GM13977 (cell line): ENCODE measurements at regions not wholly inside any gene's neighbourhood (a gene's known extent, or its start where the extent isn't known, plus 50 kb on each side); places are given as distances from the start of the nearest gene placed in this dataset.

Source experiments
- DNase-seq: peaks from one replicate; pipeline ENCODE4 v3.0.0; 2012; ENCODE audit warnings: low spot score
- in situ Hi-C: fragments of 300-500 bp; cut with MboI; formaldehyde crosslinking; loops from one replicate; pipeline ENCODE4 v1.12.0; 2022; ENCODE audit warnings: low sequenced_read_pairs, low pct_unique_long_range_greater_than_20kb, mixed read lengths, inconsistent platforms; ENCODE audit not compliant: unreplicated experiment
- TF ChIP-seq, protein P1 (sequence below): IDR thresholded peaks from 2 replicates; pipeline ENCODE4 v1.5.1; 2012; ENCODE audit warnings: mild to moderate bottlenecking, control low read depth; ENCODE audit not compliant: insufficient read depth; ENCODE audit errors: extremely low read depth, missing control alignments

DNA sequence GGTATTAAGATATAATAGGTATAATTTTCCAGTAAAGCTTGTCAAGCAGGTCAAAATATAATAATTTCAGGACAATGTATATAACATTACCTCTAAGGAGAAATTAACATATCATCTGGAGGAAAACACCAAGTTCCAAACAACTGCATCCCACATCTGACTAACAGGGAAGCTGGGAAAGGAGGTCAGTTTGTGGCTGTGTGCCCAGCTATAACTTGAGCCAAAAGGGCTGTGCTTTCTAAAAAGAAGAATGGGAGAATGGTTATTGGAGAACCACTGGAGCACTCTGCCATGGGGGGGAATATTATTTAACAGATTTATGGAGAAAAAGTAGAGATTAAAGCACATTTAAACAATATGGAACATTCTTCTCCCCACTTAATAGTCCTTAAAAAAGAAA is 390.6 kb upstream of the PKDCC start:
- TF ChIP-seq, protein P1, sequence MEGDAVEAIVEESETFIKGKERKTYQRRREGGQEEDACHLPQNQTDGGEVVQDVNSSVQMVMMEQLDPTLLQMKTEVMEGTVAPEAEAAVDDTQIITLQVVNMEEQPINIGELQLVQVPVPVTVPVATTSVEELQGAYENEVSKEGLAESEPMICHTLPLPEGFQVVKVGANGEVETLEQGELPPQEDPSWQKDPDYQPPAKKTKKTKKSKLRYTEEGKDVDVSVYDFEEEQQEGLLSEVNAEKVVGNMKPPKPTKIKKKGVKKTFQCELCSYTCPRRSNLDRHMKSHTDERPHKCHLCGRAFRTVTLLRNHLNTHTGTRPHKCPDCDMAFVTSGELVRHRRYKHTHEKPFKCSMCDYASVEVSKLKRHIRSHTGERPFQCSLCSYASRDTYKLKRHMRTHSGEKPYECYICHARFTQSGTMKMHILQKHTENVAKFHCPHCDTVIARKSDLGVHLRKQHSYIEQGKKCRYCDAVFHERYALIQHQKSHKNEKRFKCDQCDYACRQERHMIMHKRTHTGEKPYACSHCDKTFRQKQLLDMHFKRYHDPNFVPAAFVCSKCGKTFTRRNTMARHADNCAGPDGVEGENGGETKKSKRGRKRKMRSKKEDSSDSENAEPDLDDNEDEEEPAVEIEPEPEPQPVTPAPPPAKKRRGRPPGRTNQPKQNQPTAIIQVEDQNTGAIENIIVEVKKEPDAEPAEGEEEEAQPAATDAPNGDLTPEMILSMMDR: no peak
- in situ Hi-C loops: no loop called here
- DNase-seq: no peak

DNA sequence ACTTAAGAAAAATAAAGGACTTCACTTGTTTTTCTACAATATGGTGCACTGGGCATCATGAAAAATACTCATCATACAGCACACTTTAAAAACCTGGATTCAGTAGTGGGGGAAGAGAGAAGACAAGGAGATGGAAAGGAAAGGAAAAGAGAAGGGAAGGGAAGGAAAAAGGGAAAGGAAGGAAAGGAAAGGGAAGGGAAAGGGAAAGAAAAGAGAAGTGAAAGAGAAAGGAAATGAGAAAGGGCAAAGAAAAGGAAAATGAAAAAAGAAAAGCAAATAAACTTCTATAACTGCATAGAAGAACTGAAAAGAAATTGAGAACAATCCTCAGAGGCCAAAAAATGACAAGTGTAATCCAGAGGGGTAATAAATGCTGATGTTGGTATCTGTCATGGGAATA is 388.1 kb upstream of the PKDCC start:
- in situ Hi-C loops: no loop called here
- no peak for DNase-seq
- TF ChIP-seq, protein P1: no peak

GRCh38 chr2:41662461-41662860 is 385.4 kb upstream of the PKDCC start:
- in situ Hi-C loops: no loop called here
- no peak for DNase-seq
- TF ChIP-seq, protein P1: no peak

GRCh38 chr2:41663056-41663455 is 384.8 kb upstream of the PKDCC start:
- no peak for DNase-seq
- TF ChIP-seq, protein P1: no peak
- in situ Hi-C loops: no loop called here

DNA sequence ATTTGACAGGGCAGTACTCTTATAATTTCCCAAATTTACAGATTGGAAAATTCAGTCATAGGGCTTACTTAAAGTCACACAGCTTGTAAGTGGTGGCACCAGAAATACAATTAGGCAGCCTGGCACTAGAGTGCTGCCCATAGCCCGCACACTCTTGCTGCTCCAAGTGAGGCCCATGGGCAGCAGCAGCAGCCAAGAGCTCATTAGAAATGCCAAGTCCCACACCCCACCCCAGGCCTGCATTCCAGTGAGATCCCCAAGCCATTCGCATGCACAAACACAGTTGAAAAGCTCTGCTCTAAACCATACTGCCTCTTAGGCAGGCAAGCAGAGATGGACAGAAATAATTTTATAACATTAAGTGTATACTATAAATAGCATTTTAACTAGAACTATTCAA is 379.3 kb upstream of the PKDCC start:
- TF ChIP-seq, protein P1: no peak
- DNase-seq: no peak
- in situ Hi-C loops: no loop called here

DNA sequence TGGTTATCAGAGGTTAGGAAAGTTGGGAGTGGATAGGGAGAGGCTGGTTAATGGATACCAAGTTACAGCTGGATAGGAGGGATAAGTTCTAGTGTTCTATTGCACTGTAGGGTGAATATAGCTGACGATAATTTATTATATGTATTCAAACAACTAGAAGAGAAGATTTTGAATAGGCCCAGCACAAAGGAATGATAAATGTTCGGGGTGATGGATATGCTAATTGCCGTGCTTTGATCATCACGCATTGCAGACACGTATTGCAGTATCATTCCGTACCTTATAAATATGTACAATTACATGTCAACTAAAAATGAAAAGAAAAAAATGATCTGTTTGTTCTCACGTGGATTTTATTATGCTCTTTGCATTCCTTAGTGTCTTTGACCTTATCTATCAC is 369.2 kb upstream of the PKDCC start:
- DNase-seq: no peak
- in situ Hi-C loops: no loop called here
- TF ChIP-seq, protein P1: no peak

DNA sequence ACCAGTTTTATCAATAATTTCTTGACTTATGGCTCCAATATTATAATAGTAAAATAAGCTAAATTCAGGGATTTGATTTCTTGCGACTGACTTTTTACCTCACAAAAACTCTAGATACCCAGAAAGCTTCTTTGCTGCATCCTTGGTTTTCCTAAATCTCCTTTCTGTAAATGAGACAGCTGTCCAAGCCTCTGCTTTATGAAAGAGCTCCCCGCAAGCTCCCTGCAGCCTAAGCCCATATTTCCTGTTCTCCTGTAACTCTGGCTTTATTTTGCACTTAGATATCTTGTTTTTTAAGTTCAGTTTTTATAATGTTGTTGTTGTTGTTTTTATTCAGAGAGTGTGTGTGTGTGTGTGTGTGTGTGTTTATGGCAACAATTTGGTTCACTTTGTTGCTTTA is 361.7 kb upstream of the PKDCC start:
- in situ Hi-C loops: no loop called here
- TF ChIP-seq, protein P1: no peak
- DNase-seq: no peak
